ENCODE measurements at regions not wholly inside any gene's neighbourhood (a gene's known extent, or its start where the extent isn't known, plus 50 kb on each side); places are given as distances from the start of the nearest gene placed in this dataset.

- TF ChIP-seq CTCF (IDR thresholded peaks at IDR 0.05): no peak
- Histone ChIP-seq H3K27ac (no peak overlapping the region), H3K4me3 (no peak overlapping the region)
- DNase-seq (ENCODE audit: low spot score): no peak
Observed at GRCh38 chr5:123864578-123864977, 352.6 kb downstream of the CSNK1G3 start.

- Histone ChIP-seq H3K4me3 (no peak overlapping the region), H3K27ac (no peak overlapping the region)
- no peak for DNase-seq (ENCODE audit: low spot score)
- no peak for TF ChIP-seq CTCF (IDR thresholded peaks at IDR 0.05)
Observed at GRCh38 chr5:123858938-123859337, 347.0 kb downstream of the CSNK1G3 start.

DNA sequence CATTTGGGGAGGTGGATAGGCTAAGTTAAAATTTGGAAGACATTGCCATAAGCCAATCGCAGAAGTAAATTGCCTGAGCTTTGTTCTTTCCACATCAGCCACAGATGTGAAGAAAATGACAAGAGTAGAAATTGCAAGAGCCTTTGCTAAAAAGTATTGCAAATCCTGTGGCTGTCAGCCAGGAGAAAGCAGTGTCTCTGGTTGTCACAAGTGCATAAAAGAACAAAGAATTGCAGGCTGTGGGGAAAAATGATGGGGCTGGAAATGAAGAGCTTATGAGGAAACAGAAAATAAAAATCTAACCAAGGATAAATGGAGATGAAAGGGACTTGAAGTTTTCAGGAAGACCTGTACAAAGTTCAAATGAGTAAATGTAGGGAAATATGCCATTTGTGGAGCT is 344.8 kb downstream of the CSNK1G3 start:
- no peak for DNase-seq (ENCODE audit: low spot score)
- Histone ChIP-seq H3K4me3 (no peak overlapping the region), H3K27ac (no peak overlapping the region)
- no peak for TF ChIP-seq CTCF (IDR thresholded peaks at IDR 0.05)

DNA sequence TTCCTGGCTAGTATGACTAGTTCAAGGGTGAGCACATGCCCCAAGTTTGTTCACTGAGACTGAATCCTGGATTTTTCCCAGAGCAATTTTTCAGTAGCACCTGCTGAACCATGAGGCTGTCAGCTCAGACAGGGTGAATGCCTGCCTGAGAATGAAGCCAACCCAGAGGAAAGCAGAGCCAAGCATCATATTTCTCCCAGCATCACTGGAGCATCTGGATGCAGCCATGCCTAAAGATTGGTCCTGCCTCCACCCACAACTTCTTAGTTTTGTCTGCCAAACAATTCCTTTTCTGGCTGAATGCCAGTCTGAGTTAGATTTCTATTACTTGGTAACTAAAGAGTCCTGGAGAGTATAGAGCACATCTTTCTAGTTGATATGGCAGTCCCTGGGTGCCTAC is 343.6 kb downstream of the CSNK1G3 start:
- Histone ChIP-seq H3K4me3 (no peak overlapping the region), H3K27ac (no peak overlapping the region)
- no peak for DNase-seq (ENCODE audit: low spot score)
- no peak for TF ChIP-seq CTCF (IDR thresholded peaks at IDR 0.05)

DNA sequence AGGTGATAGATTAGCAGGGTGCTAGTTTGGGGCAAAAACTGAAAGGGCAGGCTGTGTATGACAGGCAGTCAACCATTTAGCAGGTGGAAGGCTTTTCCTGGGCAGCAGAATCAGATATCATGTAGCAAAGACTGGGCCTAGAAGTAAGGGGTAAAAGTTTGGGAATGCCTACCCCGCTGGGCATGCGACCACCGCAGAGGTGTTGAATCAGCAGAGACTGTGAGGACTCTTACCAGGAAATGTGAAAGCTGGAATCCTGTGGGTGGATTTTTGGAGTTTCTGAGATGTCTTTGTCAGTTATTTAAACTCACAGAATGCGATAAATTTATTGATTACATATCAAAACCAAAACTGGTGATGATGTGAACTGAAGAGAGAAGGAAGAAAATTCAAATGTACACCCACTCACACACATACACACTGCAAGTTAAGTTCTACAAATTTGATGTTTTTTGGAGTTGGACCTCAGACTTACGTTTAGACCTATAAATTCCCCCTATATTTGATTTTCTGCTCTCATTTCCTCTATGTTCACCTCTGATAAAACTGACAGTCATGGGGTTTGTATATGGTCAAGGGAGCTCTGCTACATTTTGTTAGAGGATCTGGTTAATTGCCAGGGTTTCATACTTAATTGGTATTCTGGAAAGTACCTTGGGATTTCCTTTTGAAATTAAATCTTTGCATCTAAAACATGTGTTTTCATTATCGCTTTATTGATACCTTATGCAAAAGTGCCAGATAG is 333.6 kb downstream of the CSNK1G3 start:
- TF ChIP-seq CTCF (IDR thresholded peaks at IDR 0.05): no peak
- Histone ChIP-seq H3K4me3 (no peak overlapping the region), H3K27ac (no peak overlapping the region)
- no peak for DNase-seq (ENCODE audit: low spot score)

DNA sequence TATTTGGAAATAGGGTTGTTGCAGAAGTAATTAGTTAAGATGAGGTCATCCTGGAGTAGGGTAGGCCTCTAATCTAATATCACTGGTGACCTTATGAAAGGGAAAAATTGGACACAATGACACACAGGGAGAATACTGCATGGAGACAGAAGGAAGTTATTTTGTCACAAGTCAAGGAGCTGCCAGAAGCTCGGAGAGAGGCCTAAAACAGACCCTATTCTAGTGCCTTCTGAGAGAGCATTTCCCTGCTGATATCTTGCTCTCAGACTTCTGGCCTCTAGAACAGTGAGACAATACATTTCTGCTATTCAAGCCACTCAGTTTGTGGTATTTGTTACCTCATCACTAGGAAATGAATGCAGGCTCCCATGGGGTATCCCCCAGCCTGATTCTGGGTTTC is 332.9 kb downstream of the CSNK1G3 start:
- Histone ChIP-seq H3K4me3 (no peak overlapping the region), H3K27ac (no peak overlapping the region)
- no peak for DNase-seq (ENCODE audit: low spot score)
- no peak for TF ChIP-seq CTCF (IDR thresholded peaks at IDR 0.05)

- DNase-seq (ENCODE audit: low spot score): no peak
- H3K27ac ChIP-seq: no peak overlapping the region
- H3K4me3 ChIP-seq: no peak overlapping the region
- TF ChIP-seq CTCF (IDR thresholded peaks at IDR 0.05): no peak
Observed at GRCh38 chr5:123835421-123835820, 323.4 kb downstream of the CSNK1G3 start.
